HG02571 (cell line): ENCODE measurements at regions not wholly inside any gene's neighbourhood (a gene's known extent, or its start where the extent isn't known, plus 50 kb on each side); places are given as distances from the start of the nearest gene placed in this dataset.

Experiments
- ATAC-seq: cut with Tn5 transposase; IDR thresholded peaks from one replicate; pipeline ENCODE4 v1.9.1; 2021; ENCODE audit warnings: mild to moderate bottlenecking, moderate library complexity; ENCODE audit not compliant: unreplicated experiment

DNA sequence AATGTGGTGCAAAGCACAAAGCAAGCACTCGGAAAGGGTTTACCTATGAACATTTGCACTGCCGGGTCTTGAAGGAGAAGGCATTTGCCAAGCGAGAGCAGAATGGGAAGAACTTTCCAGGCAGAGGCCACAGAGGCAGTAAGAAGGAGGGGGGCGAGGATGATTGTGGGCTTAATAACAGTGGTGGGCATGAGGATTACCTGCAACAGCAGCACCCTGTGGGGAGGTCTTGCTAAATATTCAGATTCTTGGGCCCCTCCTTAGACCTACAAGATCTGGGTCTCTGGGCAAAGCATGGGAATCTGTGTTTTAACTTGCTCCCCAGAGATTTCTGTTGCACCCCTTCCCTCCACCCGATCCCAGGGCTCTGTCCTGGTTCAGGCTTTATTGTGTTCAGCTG is 75.1 kb upstream of the ZBED5 start:
- ATAC-seq = no peak

DNA sequence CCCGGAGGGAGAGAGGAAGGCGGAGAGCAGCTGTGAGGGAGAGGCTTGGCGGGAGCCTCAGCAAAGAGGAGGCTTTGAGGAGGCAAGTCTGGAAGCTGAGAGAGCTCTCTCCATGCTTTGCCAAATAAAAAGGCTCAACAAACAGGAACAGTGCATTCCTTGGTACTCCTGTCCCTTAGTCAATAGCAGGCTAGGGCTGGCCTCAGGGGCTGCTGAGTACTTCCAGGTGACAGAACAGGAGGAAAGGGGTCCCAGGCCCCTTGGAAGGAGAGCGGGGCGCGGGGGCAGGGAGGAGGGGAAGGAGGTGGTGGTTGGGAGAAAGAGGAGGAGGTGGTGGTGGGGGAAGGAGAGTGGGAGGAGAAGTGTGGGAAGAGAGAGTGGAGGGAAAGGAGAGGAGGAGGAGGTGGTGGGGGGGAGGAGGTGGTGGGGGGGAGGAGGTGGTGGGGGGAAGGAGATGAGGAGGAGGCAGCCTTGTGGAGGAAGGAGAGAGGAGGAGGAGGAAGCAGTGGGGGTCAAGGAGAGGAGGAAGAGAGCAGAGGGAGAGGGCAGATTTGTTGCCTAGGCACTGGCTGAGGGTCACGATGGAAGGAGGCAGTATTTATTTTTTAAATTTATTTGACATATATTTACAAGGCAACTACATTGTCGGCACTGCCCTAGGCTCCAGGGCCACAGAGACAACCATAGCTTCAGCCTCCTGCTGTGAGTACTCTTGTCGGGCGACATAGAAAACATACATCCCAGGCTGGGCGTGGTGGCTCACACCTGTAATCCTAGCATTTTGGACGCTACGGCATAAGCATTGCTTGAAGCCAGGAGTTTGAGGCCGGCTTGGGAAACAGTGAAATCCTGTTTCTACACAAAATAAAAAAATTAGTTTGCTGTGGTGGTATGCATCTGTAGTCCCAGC is 74.2 kb upstream of the ZBED5 start:
- no peak for ATAC-seq

- ATAC-seq = no peak
Observed at GRCh38 chr11:10930972-10931760, 73.3 kb upstream of the ZBED5 start.

- ATAC-seq = no peak
Observed at GRCh38 chr11:10930224-10930971, 72.5 kb upstream of the ZBED5 start.

GRCh38 chr11:10927538-10927937 is 69.7 kb upstream of the ZBED5 start:
- ATAC-seq = no peak

DNA sequence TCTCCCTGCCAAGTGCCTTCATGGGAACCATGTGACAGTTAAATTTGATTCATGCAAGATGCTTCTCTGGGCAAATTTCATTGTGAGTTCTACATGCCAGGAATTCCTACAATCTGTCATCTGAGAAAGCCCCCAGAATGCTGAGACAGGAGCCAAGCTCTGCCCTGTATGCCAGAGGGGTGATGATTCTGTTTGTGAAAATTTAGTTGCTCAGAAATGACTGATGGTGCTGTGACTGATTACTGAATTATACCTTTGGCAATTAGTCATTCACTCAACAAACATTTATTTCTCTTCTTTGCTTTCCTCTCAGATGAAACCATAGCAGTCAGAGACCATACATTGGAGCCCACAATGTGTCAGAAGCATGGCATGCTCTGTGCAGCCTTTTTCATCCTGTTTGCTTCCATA is 69.0 kb upstream of the ZBED5 start:
- ATAC-seq = no peak

GRCh38 chr11:10925149-10925926 is 67.5 kb upstream of the ZBED5 start:
- no peak for ATAC-seq

- ATAC-seq = no peak
Observed at GRCh38 chr11:10923882-10924281, 66.0 kb upstream of the ZBED5 start.

DNA sequence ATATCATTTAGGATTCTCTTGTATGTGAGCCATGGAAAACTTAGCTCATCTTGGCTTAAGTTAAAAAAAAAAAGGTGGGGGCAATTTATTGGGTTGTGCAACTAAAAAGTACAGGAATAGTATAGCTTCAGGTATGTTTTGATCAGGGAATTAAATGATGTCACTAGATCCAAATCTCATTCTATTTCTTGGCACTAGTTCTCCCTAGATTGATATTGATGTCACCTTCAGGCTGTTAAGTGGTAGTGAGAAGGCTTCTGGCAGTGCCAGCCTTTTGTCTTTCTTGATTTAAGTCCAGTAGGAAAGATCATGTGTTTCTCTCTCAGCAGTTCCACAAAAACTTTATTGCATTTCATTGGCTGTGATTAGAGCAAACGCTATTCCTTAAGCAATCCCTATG is 65.0 kb upstream of the ZBED5 start:
- ATAC-seq = no peak

GRCh38 chr11:10920875-10921274 is 63.0 kb upstream of the ZBED5 start:
- ATAC-seq = no peak

DNA sequence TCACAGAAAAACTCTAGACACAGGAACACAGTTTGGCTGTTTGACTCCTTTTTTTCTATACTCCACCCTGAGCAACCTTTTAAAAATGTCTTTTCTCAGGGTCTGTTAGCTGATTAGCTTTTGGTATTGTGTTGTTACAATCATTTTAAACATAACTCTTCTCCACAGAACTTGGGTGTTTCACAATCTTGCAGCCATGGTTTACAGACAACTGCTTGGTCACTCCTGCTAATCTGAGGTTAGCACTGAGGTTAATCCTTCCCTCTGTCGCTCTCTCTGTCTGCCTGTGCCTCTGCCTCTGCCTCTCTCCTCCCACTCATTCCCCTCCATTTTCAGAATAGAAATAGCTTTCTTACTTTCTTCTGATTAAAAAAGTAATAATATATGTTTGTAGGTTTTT is 62.4 kb upstream of the ZBED5 start:
- ATAC-seq = no peak

GRCh38 chr11:10918698-10919097 is 60.8 kb upstream of the ZBED5 start:
- no peak for ATAC-seq

DNA sequence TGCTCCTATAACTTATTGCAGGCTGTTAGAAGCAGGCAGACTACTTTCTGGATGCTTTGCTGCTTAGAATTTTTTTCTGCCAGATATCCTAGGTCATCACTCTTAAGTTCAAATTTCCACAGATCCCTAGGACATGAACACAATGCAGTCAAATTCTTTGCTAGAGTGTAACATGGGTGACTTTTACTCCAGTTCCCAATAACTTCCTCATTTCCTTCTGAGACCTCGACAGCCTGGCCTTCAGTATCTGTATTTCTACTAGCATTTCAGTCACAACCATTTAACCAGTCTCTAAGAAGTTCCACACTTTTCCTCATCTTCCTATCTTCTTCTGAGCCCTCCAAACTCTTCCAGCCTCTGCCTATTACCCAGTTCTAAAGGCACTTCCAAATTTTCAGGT is 60.4 kb upstream of the ZBED5 start:
- no peak for ATAC-seq

- no peak for ATAC-seq
Observed at GRCh38 chr11:10917802-10918201, 59.9 kb upstream of the ZBED5 start.

GRCh38 chr11:10916665-10917064 is 58.8 kb upstream of the ZBED5 start:
- ATAC-seq = no peak

GRCh38 chr11:10914050-10914449 is 56.2 kb upstream of the ZBED5 start:
- no peak for ATAC-seq

DNA sequence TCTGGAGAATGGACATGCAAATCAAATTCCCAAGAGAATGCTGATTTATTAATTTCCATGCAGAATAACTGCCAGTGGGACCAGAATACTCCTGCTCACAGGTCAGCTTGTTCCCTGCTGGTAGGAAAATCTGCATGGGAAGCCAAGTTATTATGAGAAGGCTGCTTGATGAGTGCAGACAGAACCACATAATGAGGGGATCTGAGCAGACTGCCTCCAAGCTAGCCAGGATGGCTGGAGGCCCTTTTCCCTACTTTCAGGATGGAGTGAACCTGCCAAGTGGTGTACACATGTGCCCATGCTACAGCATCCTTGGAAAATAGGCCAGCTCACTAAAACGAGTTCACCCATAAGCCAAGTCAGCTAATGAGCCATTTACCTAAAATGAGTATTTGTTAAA is 55.2 kb upstream of the ZBED5 start:
- ATAC-seq = no peak

GRCh38 chr11:10911907-10912306 is 54.1 kb upstream of the ZBED5 start:
- ATAC-seq = no peak

DNA sequence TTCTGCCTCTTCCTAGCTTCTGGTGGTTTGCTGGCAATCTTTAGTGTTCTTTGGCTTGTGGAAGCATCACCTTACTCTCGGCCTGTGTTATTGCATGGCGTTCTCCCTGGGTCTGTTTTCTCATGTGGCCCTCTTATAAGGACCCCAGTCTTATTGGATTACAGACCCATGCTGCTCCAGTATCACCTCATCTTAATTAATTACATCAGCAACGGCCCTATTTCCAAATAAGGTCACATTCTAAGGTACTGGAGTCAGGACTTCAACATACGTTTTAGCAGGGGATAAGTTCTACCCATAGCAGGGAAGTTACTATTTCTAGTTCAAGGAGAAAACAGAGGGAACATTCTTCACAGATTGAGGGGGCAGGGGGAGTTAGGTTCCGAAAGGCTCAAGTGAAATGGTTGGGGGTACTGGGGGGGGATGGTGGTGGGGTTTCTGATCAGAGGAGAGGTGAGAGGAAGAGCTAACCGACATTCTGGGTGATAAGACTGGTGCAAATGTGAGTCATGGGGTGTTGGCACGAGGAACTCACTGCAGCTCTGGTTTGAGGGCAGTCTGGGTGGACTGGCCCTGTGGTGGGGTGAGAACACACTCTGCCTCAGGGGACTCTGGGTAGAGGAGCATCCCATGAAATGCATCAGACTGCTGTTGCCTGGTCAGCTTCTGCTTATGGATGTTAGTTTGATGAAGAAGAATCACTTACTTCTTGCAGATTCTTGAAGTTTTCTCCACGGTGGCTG is 51.5 kb upstream of the ZBED5 start:
- no peak for ATAC-seq
